Gastrocnemius medialis (tissue), 4 donors: ENCODE measurements at regions not wholly inside any gene's neighbourhood (a gene's known extent, or its start where the extent isn't known, plus 50 kb on each side); places are given as distances from the start of the nearest gene placed in this dataset.

Experiments
- CTCF ChIP-seq, 5 experiments: fragments of 450-650 bp in 3 of 5; fragments of 200-600 bp in 2 of 5; sonication (generic) in 2 of 5; IDR thresholded peaks in 4 of 5; conservative IDR thresholded peaks in 1 of 5; 1 replicate in 4 of 5; 2 replicates in 1 of 5; pipeline ENCODE4 v1.5.1; 2016 to 2019; ENCODE audit warnings: antibody characterized with exemption in 5 of 5, mild to moderate bottlenecking in 3 of 5, moderate library complexity in 3 of 5
- POLR2A ChIP-seq, 2 donors: fragments of 450-650 bp; IDR thresholded peaks; one replicate each; pipeline ENCODE4 v1.6.1; 2017; ENCODE audit warnings: antibody characterized with exemption in 2 of 2, mild to moderate bottlenecking in 2 of 2, moderate library complexity in 2 of 2

- TF ChIP-seq CTCF (IDR thresholded peaks at IDR 0.05 in 4 of 5, conservative IDR thresholded peaks at IDR 0.05 in 1 of 5) (no peak), POLR2A (IDR thresholded peaks at IDR 0.05) (no peak)
Observed at GRCh38 chrX:117397844-117398243, 718.8 kb downstream of the KLHL13 start.
